H9 (cell line): ENCODE measurements at regions not wholly inside any gene's neighbourhood (a gene's known extent, or its start where the extent isn't known, plus 50 kb on each side); places are given as distances from the start of the nearest gene placed in this dataset.

Experiments used
- DNase-seq: peaks from one replicate; pipeline ENCODE4 v3.0.0-alpha.2; 2017
- H2AFZ ChIP-seq: one replicate; pipeline ENCODE4 v1.6.1; 2013; ENCODE audit warnings: mild to moderate bottlenecking, low read length, control low read depth, moderate library complexity
- H2AK5ac ChIP-seq: 2 replicates; pipeline ENCODE4 v1.6.1; 2013; ENCODE audit warnings: low read length, control low read depth, mixed read lengths; ENCODE audit not compliant: insufficient read length
- H2BK120ac ChIP-seq: one replicate; pipeline ENCODE4 v1.6.1; 2013; ENCODE audit warnings: low read depth, mild to moderate bottlenecking, low read length, control low read depth, inconsistent platforms; ENCODE audit not compliant: poor library complexity, severe bottlenecking
- H2BK12ac ChIP-seq: 2 replicates; pipeline ENCODE4 v1.6.1; 2013; ENCODE audit warnings: low read length, control low read depth, mixed read lengths, low read depth; ENCODE audit not compliant: insufficient read length
- H2BK15ac ChIP-seq: 2 replicates; pipeline ENCODE4 v1.6.1; 2013; ENCODE audit warnings: low read depth, low read length, control low read depth
- H2BK20ac ChIP-seq: one replicate; pipeline ENCODE4 v1.6.1; 2013; ENCODE audit warnings: low read depth, mild to moderate bottlenecking, low read length, control low read depth, inconsistent platforms; ENCODE audit not compliant: poor library complexity, severe bottlenecking
- H2BK5ac ChIP-seq: 2 replicates; pipeline ENCODE4 v1.6.1; 2013; ENCODE audit warnings: low read length, control low read depth, mixed read lengths; ENCODE audit not compliant: insufficient read length
- H3K14ac ChIP-seq: 2 replicates; pipeline ENCODE4 v1.6.1; 2013; ENCODE audit warnings: low read length, control low read depth; ENCODE audit not compliant: insufficient read depth
- H3K18ac ChIP-seq: 2 replicates; pipeline ENCODE4 v1.6.1; 2013; ENCODE audit warnings: low read depth, mild to moderate bottlenecking, mixed read lengths, low read length, control low read depth; ENCODE audit not compliant: insufficient read length
- H3K23ac ChIP-seq: 2 replicates; pipeline ENCODE4 v1.6.1; 2013; ENCODE audit warnings: low read length, control low read depth, mixed read lengths, low read depth; ENCODE audit not compliant: insufficient read length
- H3K23me2 ChIP-seq: 2 replicates; pipeline ENCODE4 v1.6.1; 2013; ENCODE audit warnings: low read depth, mild to moderate bottlenecking, mixed read lengths, low read length, control low read depth; ENCODE audit not compliant: insufficient read length, poor library complexity, severe bottlenecking
- H3K27ac ChIP-seq: 2 replicates; pipeline ENCODE4 v1.5.1; 2013; ENCODE audit warnings: low read length, control low read depth, mixed read lengths, low read depth; ENCODE audit not compliant: insufficient read length
- H3K27me3 ChIP-seq: 2 replicates; pipeline ENCODE4 v1.6.1; 2013; ENCODE audit warnings: low read length, control low read depth, inconsistent platforms; ENCODE audit not compliant: insufficient read depth
- H3K4ac ChIP-seq: 2 replicates; pipeline ENCODE4 v1.6.1; 2013; ENCODE audit warnings: low read depth, mild to moderate bottlenecking, control low read depth, inconsistent platforms, low read length, moderate library complexity
- H3K4me1 ChIP-seq: 2 replicates; pipeline ENCODE4 v1.6.1; 2013; ENCODE audit warnings: low read length, control low read depth, inconsistent platforms; ENCODE audit not compliant: insufficient read depth
- H3K4me2 ChIP-seq: 2 replicates; pipeline ENCODE4 v1.6.1; 2013; ENCODE audit warnings: low read length, control low read depth, mixed read lengths; ENCODE audit not compliant: insufficient read length, insufficient read depth
- H3K56ac ChIP-seq: 2 replicates; pipeline ENCODE4 v1.6.1; 2013; ENCODE audit warnings: low read depth, mild to moderate bottlenecking, mixed read lengths, low read length, control low read depth; ENCODE audit not compliant: insufficient read length
- H3K79me1 ChIP-seq: 2 replicates; pipeline ENCODE4 v1.6.1; 2013; ENCODE audit warnings: low read depth, mild to moderate bottlenecking, moderate library complexity, low read length, control low read depth, inconsistent platforms; ENCODE audit not compliant: insufficient read depth, poor library complexity, severe bottlenecking
- H3K79me2 ChIP-seq: 2 replicates; pipeline ENCODE4 v1.6.1; 2013; ENCODE audit warnings: low read length, control low read depth, inconsistent platforms; ENCODE audit not compliant: insufficient read depth
- H3K9ac ChIP-seq: 2 replicates; pipeline ENCODE4 v1.6.1; 2013; ENCODE audit warnings: low read length, control low read depth, mixed read lengths; ENCODE audit not compliant: insufficient read length; ENCODE audit errors: extremely low read depth
- H3K9me3 ChIP-seq: one replicate; pipeline ENCODE4 v1.6.1; 2013; ENCODE audit warnings: low read depth, low read length, inconsistent platforms; ENCODE audit not compliant: control insufficient read depth
- H3T11ph ChIP-seq: one replicate; pipeline ENCODE4 v1.6.1; 2013; ENCODE audit warnings: mild to moderate bottlenecking, low read length, control low read depth, inconsistent platforms
- H4K20me1 ChIP-seq: one replicate; pipeline ENCODE4 v1.6.1; 2013; ENCODE audit not compliant: control insufficient read depth, insufficient read length, insufficient read depth
- H4K5ac ChIP-seq: 2 replicates; pipeline ENCODE4 v1.6.1; 2013; ENCODE audit warnings: low read depth, mild to moderate bottlenecking, mixed read lengths, low read length, control low read depth; ENCODE audit not compliant: insufficient read length
- H4K8ac ChIP-seq: replicated peaks from 2 replicates; pipeline ENCODE4 v1.6.1; 2013; ENCODE audit warnings: low read length, control low read depth, mixed read lengths, low read depth; ENCODE audit not compliant: insufficient read length
- H4K91ac ChIP-seq: 2 replicates; pipeline ENCODE4 v1.6.1; 2013; ENCODE audit warnings: low read depth, mild to moderate bottlenecking, moderate library complexity, mixed read lengths, low read length, control low read depth; ENCODE audit not compliant: insufficient read length
- H3K27ac Mint-ChIP-seq, 3 experiments: 2 replicates in 2 of 3; 3 replicates in 1 of 3; pipeline ENCODE4 v1.8.0; 2020 to 2021; ENCODE audit warnings: mixed read lengths in 3 of 3, mild to moderate bottlenecking in 1 of 3, moderate library complexity in 1 of 3
- H3K27me3 Mint-ChIP-seq: 2 replicates; pipeline ENCODE4 v1.8.0; 2021; ENCODE audit warnings: low read depth, mild to moderate bottlenecking, moderate library complexity, mixed read lengths
- H3K36me3 Mint-ChIP-seq, 3 experiments: 2 replicates in 2 of 3; 3 replicates in 1 of 3; pipeline ENCODE4 v1.8.0; 2020 to 2021; ENCODE audit warnings: low read depth in 3 of 3, mixed read lengths in 3 of 3; ENCODE audit not compliant: insufficient read depth in 1 of 3
- H3K4me1 Mint-ChIP-seq, 2 experiments: 2 replicates each; pipeline ENCODE4 v1.8.0; 2020; ENCODE audit warnings: mixed read lengths in 2 of 2
- H3K4me3 Mint-ChIP-seq, 2 experiments: 2 replicates in 1 of 2; 3 replicates in 1 of 2; pipeline ENCODE4 v1.8.0; 2020 to 2021; ENCODE audit warnings: mild to moderate bottlenecking in 2 of 2, mixed read lengths in 2 of 2, moderate library complexity in 1 of 2
- H3K9me3 Mint-ChIP-seq, 2 experiments: 2 replicates in 1 of 2; 3 replicates in 1 of 2; pipeline ENCODE4 v1.8.0; 2020; ENCODE audit warnings: mild to moderate bottlenecking in 2 of 2, mixed read lengths in 2 of 2, moderate library complexity in 1 of 2
- CTCF ChIP-seq: fragments of 200-600 bp; sonication (generic); conservative IDR thresholded peaks from 3 replicates; pipeline ENCODE4 v1.8.0; 2021; ENCODE audit warnings: antibody characterized with exemption, mild to moderate bottlenecking
- WGBS: extraction: QIAGEN DNeasy Blood & Tissue Kit; methylation state at CpG from one replicate; pipeline ENCODE4 v1.1.7; 2013; ENCODE audit warnings: missing lambda C conversion rate, low lambda C conversion rate, mixed read lengths; ENCODE audit not compliant: insufficient read length; ENCODE audit errors: extremely low coverage; 5-methylcytosine and 5-hydroxymethylcytosine counted together

DNA sequence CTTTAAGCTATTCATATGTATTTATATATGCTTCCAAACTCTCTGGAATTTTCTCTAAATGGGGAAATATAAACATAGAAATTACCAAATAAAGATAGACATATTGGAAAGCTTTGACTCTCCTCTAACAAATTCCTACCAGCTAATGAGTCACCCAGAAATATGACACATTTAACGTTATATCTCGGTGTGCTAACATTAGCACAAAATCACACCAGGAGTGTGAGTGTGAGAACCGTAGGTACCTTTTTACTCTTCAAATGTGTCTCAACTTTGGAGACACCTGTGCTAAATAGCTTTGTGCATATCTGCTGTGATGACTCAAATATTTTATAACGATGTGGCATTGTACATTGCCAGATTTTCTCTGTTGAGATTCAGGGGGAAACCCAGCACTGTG is 714.4 kb downstream of the METTL15 start:
- no peak overlapping the region for H2AK5ac ChIP-seq
- no peak overlapping the region for H2BK5ac ChIP-seq
- H2BK20ac ChIP-seq: no peak overlapping the region
- DNase-seq: no peak
- H3T11ph ChIP-seq: no peak overlapping the region
- H3K79me1 ChIP-seq: no peaks in the 10 kb centered on the region
- no peak overlapping the region for H3K23ac ChIP-seq
- H3K27ac Mint-ChIP-seq: no peak overlapping the region
- no CpG with 5 or more reads among the region's 4 CpGs for WGBS
- no peaks in the 10 kb centered on the region; the same call in 1 of the 2 replicates for H3K27me3 ChIP-seq
- H4K91ac ChIP-seq: no peak overlapping the region
- no peak overlapping the region for H3K4me2 ChIP-seq
- no peak overlapping the region for H2AFZ ChIP-seq
- H3K56ac ChIP-seq: no peak overlapping the region
- no peak for TF ChIP-seq CTCF
- no peak overlapping the region for H3K27ac ChIP-seq
- peaks cover 0 to 9% (median 0%) of the 10 kb centered on the region in 3 experiments; a peak in 1 of 7 replicates for H3K36me3 Mint-ChIP-seq
- no peaks in the 10 kb centered on the region for H4K20me1 ChIP-seq
- H2BK120ac ChIP-seq: no peak overlapping the region
- no peaks in the 10 kb centered on the region for H3K4me1 ChIP-seq
- H4K5ac ChIP-seq: no peak overlapping the region
- no peak overlapping the region for H4K8ac ChIP-seq
- H2BK12ac ChIP-seq: no peak overlapping the region
- no peak overlapping the region for H3K9ac ChIP-seq
- H3K23me2 ChIP-seq: no peaks in the 10 kb centered on the region
- no peak overlapping the region for H3K14ac ChIP-seq
- H3K27me3 Mint-ChIP-seq: no peaks in the 10 kb centered on the region
- no peak overlapping the region for H3K4ac ChIP-seq
- peaks cover 6 to 8% of the 10 kb centered on the region in 2 experiments; a peak in 2 of 5 replicates for H3K9me3 Mint-ChIP-seq
- H3K18ac ChIP-seq: no peak overlapping the region
- peaks cover 0 to 6% of the 10 kb centered on the region in 2 experiments; a peak in 2 of 4 replicates for H3K4me1 Mint-ChIP-seq
- no peak overlapping the region for H3K4me3 Mint-ChIP-seq
- no peaks in the 10 kb centered on the region for H3K9me3 ChIP-seq
- H2BK15ac ChIP-seq: no peak overlapping the region
- H3K79me2 ChIP-seq: no peaks in the 10 kb centered on the region
